Inflammatory macrophage treated with lipopolysaccharide for 4 hours (primary cell): ENCODE measurements at regions not wholly inside any gene's neighbourhood (a gene's known extent, or its start where the extent isn't known, plus 50 kb on each side); places are given as distances from the start of the nearest gene placed in this dataset.

Experiments used
- DNase-seq: peaks from one replicate; pipeline ENCODE4 v3.0.0-alpha.2; 2020

GRCh38 chr17:17417718-17418181, 59.0 kb upstream of the MED9 start:
- no peak for DNase-seq

- no peak for DNase-seq
These were observed 57.6 kb upstream of the MED9 start for GRCh38 chr17:17419166-17419565.

- no peak for DNase-seq
These were observed 57.2 kb upstream of the MED9 start for GRCh38 chr17:17419631-17420030.

- no peak for DNase-seq
These were observed 56.7 kb upstream of the MED9 start for GRCh38 chr17:17420082-17420481.

GRCh38 chr17:17420561-17421269, 56.1 kb upstream of the MED9 start:
- DNase-seq: no peak

GRCh38 chr17:17421346-17422216, 55.2 kb upstream of the MED9 start:
- no peak for DNase-seq

GRCh38 chr17:17422217-17422610, 54.6 kb upstream of the MED9 start:
- DNase-seq: no peak

- DNase-seq: no peak
These were observed 54.2 kb upstream of the MED9 start for GRCh38 chr17:17422641-17423040.

GRCh38 chr17:17423656-17424055, 53.1 kb upstream of the MED9 start:
- DNase-seq: no peak

GRCh38 chr17:17424552-17424951, 52.2 kb upstream of the MED9 start:
- no peak for DNase-seq

- no peak for DNase-seq
These were observed 51.8 kb upstream of the MED9 start for GRCh38 chr17:17425005-17425404.

GRCh38 chr17:17425591-17425990, 51.2 kb upstream of the MED9 start:
- DNase-seq: no peak

- no peak for DNase-seq
These were observed 50.6 kb upstream of the MED9 start for GRCh38 chr17:17426184-17426583.
